GM23248 (cell line): ENCODE measurements at regions not wholly inside any gene's neighbourhood (a gene's known extent, or its start where the extent isn't known, plus 50 kb on each side); places are given as distances from the start of the nearest gene placed in this dataset.

Experiments
- DNase-seq: peaks from one replicate; pipeline ENCODE4 v3.0.0-alpha.2; 2015
- H2AFZ ChIP-seq: fragments of 200-600 bp; sonication (generic); 2 replicates; pipeline ENCODE4 v1.6.1; 2016; ENCODE audit warnings: antibody characterized with exemption
- H3F3A ChIP-seq: fragments of 200-600 bp; sonication (generic); 2 replicates; pipeline ENCODE4 v1.6.1; 2016; ENCODE audit warnings: mild to moderate bottlenecking, antibody characterized with exemption, mixed run types; ENCODE audit not compliant: insufficient read depth
- H3K27ac ChIP-seq: fragments of 200-600 bp; sonication (generic); 2 replicates; pipeline ENCODE4 v1.5.1; 2016; ENCODE audit warnings: mild to moderate bottlenecking
- H3K27me3 ChIP-seq: fragments of 200-600 bp; sonication (generic); replicated peaks from 2 replicates; pipeline ENCODE4 v1.6.1; 2016; ENCODE audit warnings: mild to moderate bottlenecking; ENCODE audit not compliant: insufficient read depth
- H3K36me3 ChIP-seq: fragments of 200-600 bp; sonication (generic); 2 replicates; pipeline ENCODE4 v1.6.1; 2016; ENCODE audit warnings: low read depth, mild to moderate bottlenecking
- H3K4me1 ChIP-seq: fragments of 200-600 bp; sonication (generic); 2 replicates; pipeline ENCODE4 v1.6.1; 2016; ENCODE audit warnings: mild to moderate bottlenecking; ENCODE audit not compliant: insufficient read depth
- H3K4me2 ChIP-seq: fragments of 200-600 bp; sonication (generic); one replicate; pipeline ENCODE4 v1.6.1; 2016; ENCODE audit warnings: mild to moderate bottlenecking; ENCODE audit not compliant: unreplicated experiment
- H3K4me3 ChIP-seq: fragments of 200-600 bp; sonication (generic); 2 replicates; pipeline ENCODE4 v1.5.1; 2016; ENCODE audit warnings: mild to moderate bottlenecking
- H3K79me2 ChIP-seq: fragments of 200-600 bp; sonication (generic); 2 replicates; pipeline ENCODE4 v1.6.1; 2016; ENCODE audit warnings: mild to moderate bottlenecking; ENCODE audit not compliant: insufficient read depth
- H3K9ac ChIP-seq: fragments of 200-600 bp; sonication (generic); 2 replicates; pipeline ENCODE4 v1.6.1; 2016; ENCODE audit warnings: mild to moderate bottlenecking
- H3K9me2 ChIP-seq: fragments of 200-600 bp; sonication (generic); 2 replicates; pipeline ENCODE4 v1.6.1; 2016; ENCODE audit warnings: mixed run types, mild to moderate bottlenecking, moderate library complexity; ENCODE audit not compliant: insufficient read depth
- H3K9me3 ChIP-seq: fragments of 200-600 bp; sonication (generic); one replicate; pipeline ENCODE4 v1.6.1; 2017; ENCODE audit warnings: low read depth
- H4K20me1 ChIP-seq: fragments of 200-600 bp; sonication (generic); 2 replicates; pipeline ENCODE4 v1.6.0; 2016; ENCODE audit not compliant: insufficient read depth
- EZH2 ChIP-seq: fragments of 200-600 bp; sonication (generic); IDR thresholded peaks from 2 replicates; pipeline ENCODE4 v1.6.1; 2018; ENCODE audit warnings: antibody characterized with exemption, mild to moderate bottlenecking; ENCODE audit not compliant: insufficient read depth, poor library complexity, severe bottlenecking
- EZH2phosphoT487 ChIP-seq: fragments of 200-600 bp; sonication (generic); IDR thresholded peaks from 2 replicates; pipeline ENCODE4 v1.6.1; 2018; ENCODE audit warnings: antibody characterized with exemption, moderate library complexity, mild to moderate bottlenecking, low read depth; ENCODE audit not compliant: insufficient read depth
- WGBS, 2 experiments: methylation state at CpG; one replicate each; pipeline ENCODE4 v1.1.6; 2015 to 2017; ENCODE audit warnings: low lambda C conversion rate in 2 of 2, low coverage in 1 of 2; ENCODE audit errors: missing lambda C conversion rate in 2 of 2; 5-methylcytosine and 5-hydroxymethylcytosine counted together
- in situ Hi-C: fragments of 300-500 bp; cut with MboI; formaldehyde crosslinking; loops from 2 replicates; pipeline ENCODE4 v1.15.0; 2020

- Histone ChIP-seq H3K4me1 (no peaks in the 10 kb centered on the region), H3K9me3 (no peaks in the 10 kb centered on the region), H3K36me3 (no peaks in the 10 kb centered on the region), H3K27ac (no peak overlapping the region), H2AFZ (no peak overlapping the region), H3K4me2 (no peak overlapping the region), H4K20me1 (no peaks in the 10 kb centered on the region), H3K9ac (no peak overlapping the region), H3F3A (no peaks in the 10 kb centered on the region), H3K27me3 (no peaks in the 10 kb centered on the region), H3K79me2 (no peaks in the 10 kb centered on the region), H3K9me2 (no peaks in the 10 kb centered on the region), H3K4me3 (no peak overlapping the region)
- DNase-seq, result no peak
- in situ Hi-C loops, result no loop called here
- WGBS, 2 experiments, result 37 to 39% methylated on average over 1 of the region's 1 CpG
- TF ChIP-seq EZH2phosphoT487 (no peak), EZH2 (no peak)
These were observed 278.6 kb upstream of the GPR149 start for GRCh38 chr3:154708554-154708953.

DNA sequence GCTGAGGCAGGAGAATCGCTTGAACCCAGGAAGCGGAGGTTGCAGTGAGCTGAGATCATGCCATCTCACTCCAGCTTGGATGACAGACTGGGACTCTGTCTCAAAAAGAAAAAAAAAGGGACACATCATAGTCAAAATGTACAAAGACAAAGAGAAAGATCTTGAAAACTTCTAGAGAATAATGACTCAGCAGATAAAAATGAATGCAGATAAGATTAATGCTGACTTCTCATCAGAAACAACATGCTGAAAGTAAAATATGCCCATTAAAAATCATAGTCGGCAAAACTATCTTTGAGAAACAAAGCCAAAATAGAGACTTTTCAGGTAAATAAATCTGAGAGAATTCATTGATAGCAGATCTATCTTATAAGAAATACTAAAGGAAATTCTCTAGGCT is 271.1 kb upstream of the GPR149 start:
- H3F3A ChIP-seq, result no peaks in the 10 kb centered on the region
- H3K9me3 ChIP-seq, result no peaks in the 10 kb centered on the region
- no peak overlapping the region for H2AFZ ChIP-seq
- no peak overlapping the region for H3K27ac ChIP-seq
- no peaks in the 10 kb centered on the region for H3K36me3 ChIP-seq
- no peak overlapping the region for H3K4me2 ChIP-seq
- TF ChIP-seq EZH2 (no peak), EZH2phosphoT487 (no peak)
- H3K9ac ChIP-seq, result no peak overlapping the region
- H3K4me1 ChIP-seq, result no peaks in the 10 kb centered on the region
- no peaks in the 10 kb centered on the region for H3K9me2 ChIP-seq
- no peak overlapping the region for H3K4me3 ChIP-seq
- DNase-seq, result no peak
- no peaks in the 10 kb centered on the region for H3K27me3 ChIP-seq
- 91 to 98% methylated on average over 3 of the region's 3 CpGs for WGBS, 2 experiments
- no peaks in the 10 kb centered on the region for H4K20me1 ChIP-seq
- no peaks in the 10 kb centered on the region for H3K79me2 ChIP-seq
- in situ Hi-C loops, result no loop called here

DNA sequence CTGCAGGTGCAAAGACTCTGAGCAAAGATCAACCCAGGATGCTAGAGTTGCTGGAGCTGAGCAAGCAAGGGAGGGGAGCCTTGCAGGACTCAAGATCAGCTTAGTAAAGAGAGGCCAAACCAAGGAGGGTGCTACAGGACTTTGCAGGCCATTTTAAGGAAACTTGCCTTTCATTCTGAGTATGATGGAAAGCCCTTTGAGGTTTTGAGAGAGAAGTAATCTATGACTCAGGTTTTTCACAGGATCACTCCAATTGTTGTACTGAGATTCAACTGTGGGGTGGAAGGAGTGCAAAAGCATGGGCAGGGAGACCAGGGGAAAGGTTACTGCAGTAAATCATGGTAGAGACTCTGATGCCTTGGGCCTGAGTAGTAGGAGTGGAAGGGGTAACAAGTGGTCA is 260.4 kb upstream of the GPR149 start:
- Histone ChIP-seq H3K4me1 (no peaks in the 10 kb centered on the region), H3K36me3 (no peaks in the 10 kb centered on the region), H3K9ac (no peak overlapping the region), H3K27ac (no peak overlapping the region), H3F3A (no peaks in the 10 kb centered on the region), H2AFZ (no peak overlapping the region), H3K27me3 (no peaks in the 10 kb centered on the region), H3K4me2 (no peak overlapping the region), H4K20me1 (no peaks in the 10 kb centered on the region), H3K9me2 (no peaks in the 10 kb centered on the region), H3K79me2 (no peaks in the 10 kb centered on the region), H3K9me3 (no peaks in the 10 kb centered on the region), H3K4me3 (no peak overlapping the region)
- no peak for TF ChIP-seq EZH2phosphoT487
- no peak for TF ChIP-seq EZH2
- in situ Hi-C loops, result no loop called here
- no peak for DNase-seq

GRCh38 chr3:154684440-154684839 is 254.4 kb upstream of the GPR149 start:
- no peak overlapping the region for H3K4me3 ChIP-seq
- WGBS, 2 experiments, result 12 to 28% methylated on average over 5 to 6 of the region's 6 CpGs
- no peaks in the 10 kb centered on the region for H3F3A ChIP-seq
- H3K9me2 ChIP-seq, result no peaks in the 10 kb centered on the region
- no peak overlapping the region for H3K27ac ChIP-seq
- H3K36me3 ChIP-seq, result no peaks in the 10 kb centered on the region
- H3K4me2 ChIP-seq, result no peak overlapping the region
- H3K9me3 ChIP-seq, result no peaks in the 10 kb centered on the region
- no peak overlapping the region for H3K9ac ChIP-seq
- H2AFZ ChIP-seq, result no peak overlapping the region
- no peaks in the 10 kb centered on the region for H4K20me1 ChIP-seq
- DNase-seq, result no peak
- TF ChIP-seq EZH2phosphoT487 (no peak), EZH2 (no peak)
- no peaks in the 10 kb centered on the region for H3K27me3 ChIP-seq
- H3K4me1 ChIP-seq, result no peaks in the 10 kb centered on the region
- in situ Hi-C loops, result no loop called here
- H3K79me2 ChIP-seq, result no peaks in the 10 kb centered on the region

GRCh38 chr3:154684021-154684420 is 254.0 kb upstream of the GPR149 start:
- in situ Hi-C loops, result no loop called here
- DNase-seq, result no peak
- Histone ChIP-seq H3K79me2 (no peaks in the 10 kb centered on the region), H3K9me3 (no peaks in the 10 kb centered on the region), H3K4me3 (no peak overlapping the region), H4K20me1 (no peaks in the 10 kb centered on the region), H3K4me2 (no peak overlapping the region), H3K36me3 (no peaks in the 10 kb centered on the region), H3K27ac (no peak overlapping the region), H2AFZ (no peak overlapping the region), H3F3A (no peaks in the 10 kb centered on the region), H3K27me3 (no peaks in the 10 kb centered on the region), H3K4me1 (no peaks in the 10 kb centered on the region), H3K9ac (no peak overlapping the region), H3K9me2 (no peaks in the 10 kb centered on the region)
- no peak for TF ChIP-seq EZH2phosphoT487
- no peak for TF ChIP-seq EZH2
- 41 to 48% methylated on average over 3 of the region's 3 CpGs for WGBS, 2 experiments
